IPS-15b (cell line): ENCODE measurements at regions not wholly inside any gene's neighbourhood (a gene's known extent, or its start where the extent isn't known, plus 50 kb on each side); places are given as distances from the start of the nearest gene placed in this dataset.

Source experiments
- H3K27me3 ChIP-seq: one replicate; pipeline ENCODE4 v1.6.1; 2013; ENCODE audit warnings: low read length; ENCODE audit not compliant: control insufficient read depth, insufficient read depth
- H3K36me3 ChIP-seq: one replicate; pipeline ENCODE4 v1.6.1; 2013; ENCODE audit warnings: low read length; ENCODE audit not compliant: control insufficient read depth, insufficient read depth
- H3K4me1 ChIP-seq: one replicate; pipeline ENCODE4 v1.6.1; 2013; ENCODE audit warnings: mild to moderate bottlenecking, low read length; ENCODE audit not compliant: control insufficient read depth, insufficient read depth
- H3K4me3 ChIP-seq: one replicate; pipeline ENCODE4 v1.5.1; 2013; ENCODE audit warnings: low read depth, low read length
- H3K9ac ChIP-seq: one replicate; pipeline ENCODE4 v1.6.1; 2013; ENCODE audit warnings: low read depth, mild to moderate bottlenecking, low read length
- H3K9me3 ChIP-seq: one replicate; pipeline ENCODE4 v1.6.1; 2013; ENCODE audit warnings: mild to moderate bottlenecking, low read length; ENCODE audit not compliant: control insufficient read depth, insufficient read depth

DNA sequence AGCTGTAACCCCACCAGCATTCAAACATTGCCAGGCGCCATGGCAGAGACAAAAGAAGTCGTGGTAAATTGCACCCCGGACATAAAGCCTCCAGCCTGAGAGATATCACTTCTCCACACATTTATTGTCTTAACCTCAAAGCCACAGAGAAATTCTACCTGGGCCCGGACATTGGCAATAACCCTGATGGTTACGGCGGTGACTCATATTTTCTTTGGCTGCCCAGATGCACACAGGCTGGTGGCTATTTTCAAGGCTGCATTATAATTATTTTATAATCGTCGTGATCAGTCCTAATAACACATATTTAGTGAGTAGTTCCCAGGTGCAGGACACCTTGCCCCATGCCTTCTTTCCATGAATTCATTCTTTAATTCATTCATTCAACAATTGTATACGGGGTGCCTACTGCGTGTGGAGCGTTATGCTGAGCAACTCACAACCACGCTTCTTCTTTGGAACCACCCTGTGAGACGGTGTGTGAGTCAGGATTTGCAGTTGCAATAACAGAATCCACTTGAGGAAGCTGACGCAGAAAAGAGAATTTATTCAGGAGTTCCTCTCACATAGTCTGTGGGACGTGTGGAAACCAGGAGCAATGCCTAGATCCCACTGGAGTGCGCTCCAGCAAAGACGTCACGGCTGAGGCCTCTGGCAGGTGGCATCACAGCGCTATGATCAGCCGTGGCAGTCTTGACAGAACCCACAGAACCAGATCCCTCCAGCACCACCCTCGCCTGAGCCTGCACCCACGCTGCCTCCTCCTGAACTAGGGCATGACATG lies 245.7 kb downstream of the FOXL1 start:
- Histone ChIP-seq H3K4me3 (no peak overlapping the region), H3K9me3 (no peaks in the 10 kb centered on the region), H3K9ac (no peak overlapping the region), H3K27me3 (no peaks in the 10 kb centered on the region), H3K4me1 (peaks cover 9% of the 10 kb centered on the region), H3K36me3 (no peaks in the 10 kb centered on the region)

DNA sequence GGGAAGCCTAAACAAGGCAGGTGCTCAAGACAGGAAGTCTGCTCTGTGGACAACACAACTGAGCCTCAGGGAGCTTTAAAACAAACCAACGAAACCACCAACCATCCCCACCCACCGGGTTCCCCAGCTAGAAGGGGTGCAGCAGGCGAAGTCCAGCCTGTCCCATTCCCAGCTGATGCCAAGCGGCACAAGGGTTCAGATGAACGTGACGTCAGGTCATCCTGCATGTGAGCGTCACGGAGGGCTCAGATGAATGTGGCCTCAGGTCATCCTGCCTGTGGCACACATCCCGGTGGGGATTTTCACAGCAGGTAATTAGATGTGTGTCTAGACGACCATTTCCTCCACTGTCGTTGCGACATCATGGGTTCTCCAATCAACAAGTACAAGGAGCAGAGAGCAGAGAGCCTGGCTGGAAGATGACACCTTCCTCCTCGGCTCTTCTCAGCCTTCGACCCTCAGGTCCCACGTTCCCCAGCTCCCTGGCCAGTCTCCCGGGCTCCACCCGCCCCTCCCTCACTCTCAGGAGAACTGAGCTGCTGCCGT lies 246.5 kb downstream of the FOXL1 start:
- Histone ChIP-seq H3K9ac (no peak overlapping the region), H3K4me1 (peaks cover 9% of the 10 kb centered on the region), H3K36me3 (no peaks in the 10 kb centered on the region), H3K27me3 (no peaks in the 10 kb centered on the region), H3K9me3 (no peaks in the 10 kb centered on the region), H3K4me3 (no peak overlapping the region)

DNA sequence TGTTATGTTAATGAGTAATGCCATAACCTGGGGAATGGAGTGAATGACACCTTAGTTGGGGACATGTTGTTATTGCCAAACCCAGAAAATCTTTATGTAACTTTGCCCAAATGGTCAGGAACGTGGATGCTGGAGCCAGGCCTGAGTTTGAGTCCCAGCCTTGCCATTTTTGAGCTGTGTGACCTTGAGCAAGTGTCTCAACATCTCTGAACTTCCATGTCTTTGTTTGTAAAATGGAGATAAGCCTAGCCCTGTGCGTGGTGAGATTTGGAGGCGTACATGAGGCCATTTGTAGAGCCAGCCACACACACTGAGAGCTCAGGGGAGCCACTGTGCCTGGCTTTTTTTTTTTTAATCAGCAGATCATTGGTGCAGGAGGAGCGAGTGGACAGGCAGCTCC lies 247.3 kb downstream of the FOXL1 start:
- Histone ChIP-seq H3K36me3 (no peaks in the 10 kb centered on the region), H3K9ac (no peak overlapping the region), H3K4me3 (no peak overlapping the region), H3K27me3 (no peaks in the 10 kb centered on the region), H3K9me3 (no peaks in the 10 kb centered on the region), H3K4me1 (peaks cover 9% of the 10 kb centered on the region)

DNA sequence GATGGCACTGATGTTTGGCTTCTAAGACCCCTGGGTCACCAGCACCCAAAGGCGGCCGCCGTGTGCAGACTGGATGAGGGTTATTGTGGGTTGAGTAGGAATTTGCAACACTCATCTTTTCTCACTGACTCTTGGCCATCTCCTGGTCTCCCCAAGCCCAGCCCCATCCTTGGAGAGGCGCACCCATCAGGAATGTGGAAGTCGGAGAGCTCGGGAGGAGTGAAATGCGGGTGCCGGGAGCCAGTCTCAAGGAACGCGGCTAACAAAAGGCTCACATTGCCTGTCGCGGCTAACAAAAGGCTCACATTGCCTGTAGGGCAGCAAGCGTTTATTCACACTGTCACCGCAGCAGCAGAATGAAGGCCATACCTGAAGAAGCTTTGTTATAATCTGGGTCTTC lies 248.6 kb downstream of the FOXL1 start:
- H3K27me3 ChIP-seq: no peaks in the 10 kb centered on the region
- H3K4me1 ChIP-seq: peaks cover 9% of the 10 kb centered on the region
- H3K4me3 ChIP-seq: no peak overlapping the region
- H3K9me3 ChIP-seq: no peaks in the 10 kb centered on the region
- no peak overlapping the region for H3K9ac ChIP-seq
- H3K36me3 ChIP-seq: no peaks in the 10 kb centered on the region

DNA sequence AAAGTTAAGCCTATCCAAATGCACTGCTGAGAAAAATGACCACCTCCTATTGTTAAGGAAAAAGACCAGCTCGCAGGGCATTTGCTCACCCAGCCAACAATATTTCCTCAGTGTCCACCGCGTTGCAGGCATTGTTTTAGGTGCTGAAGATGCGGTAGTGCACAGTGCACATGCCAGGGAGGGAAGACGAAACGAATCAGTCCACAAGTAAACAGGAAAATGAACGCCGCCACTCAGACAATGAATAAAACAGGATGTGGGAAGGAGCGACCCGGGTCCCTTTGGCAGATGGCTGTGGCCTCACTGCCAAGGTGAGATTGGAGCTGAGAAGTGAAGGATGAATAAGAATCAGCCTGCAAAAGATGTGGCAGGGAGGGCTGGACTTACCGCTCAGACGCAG lies 249.2 kb downstream of the FOXL1 start:
- no peak overlapping the region for H3K9ac ChIP-seq
- no peaks in the 10 kb centered on the region for H3K9me3 ChIP-seq
- H3K36me3 ChIP-seq: no peaks in the 10 kb centered on the region
- no peaks in the 10 kb centered on the region for H3K27me3 ChIP-seq
- H3K4me3 ChIP-seq: no peak overlapping the region
- H3K4me1 ChIP-seq: peaks cover 9% of the 10 kb centered on the region

DNA sequence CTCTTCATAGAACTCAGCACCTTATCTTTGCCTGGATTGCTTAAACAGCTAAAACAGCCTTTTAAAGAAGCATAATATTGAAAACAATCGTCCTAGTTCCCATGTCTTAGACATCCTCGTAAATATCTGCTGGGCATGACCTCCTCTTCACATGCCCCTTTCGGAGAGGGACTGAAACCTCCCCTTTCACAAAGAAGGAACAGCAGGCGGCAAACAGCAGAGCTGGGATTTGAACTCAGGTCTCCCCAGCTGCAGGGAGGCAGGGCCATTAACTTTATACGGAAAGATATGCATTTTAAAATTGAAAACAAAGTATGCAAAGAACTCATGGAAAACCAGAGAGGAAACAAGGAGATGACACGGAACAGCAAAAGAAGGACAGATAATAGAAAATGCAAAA lies 249.9 kb downstream of the FOXL1 start:
- Histone ChIP-seq H3K9ac (no peak overlapping the region), H3K4me1 (peaks cover 9% of the 10 kb centered on the region), H3K36me3 (no peaks in the 10 kb centered on the region), H3K9me3 (no peaks in the 10 kb centered on the region), H3K4me3 (no peak overlapping the region), H3K27me3 (no peaks in the 10 kb centered on the region)

DNA sequence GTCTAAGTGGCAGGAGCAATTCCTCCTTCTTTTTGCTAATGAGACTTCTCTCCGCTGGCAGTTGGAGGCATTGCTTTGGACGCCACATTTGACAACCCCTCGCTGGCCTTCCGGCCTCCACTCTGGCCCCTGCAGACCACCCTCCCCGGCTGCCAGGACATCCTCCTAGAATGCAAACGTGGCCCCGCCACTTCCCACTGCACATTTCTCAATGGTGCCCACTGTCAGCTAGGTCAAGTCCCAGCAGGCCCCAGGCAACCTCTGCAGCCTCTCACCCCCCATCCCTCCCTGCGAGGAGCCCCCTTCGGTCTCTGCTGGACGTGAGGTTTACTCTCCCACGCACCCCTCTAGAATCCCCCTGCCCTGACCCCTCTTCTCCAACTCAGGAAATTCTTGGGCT lies 250.3 kb downstream of the FOXL1 start:
- peaks cover 9% of the 10 kb centered on the region for H3K4me1 ChIP-seq
- H3K4me3 ChIP-seq: no peak overlapping the region
- no peak overlapping the region for H3K9ac ChIP-seq
- no peaks in the 10 kb centered on the region for H3K27me3 ChIP-seq
- H3K36me3 ChIP-seq: no peaks in the 10 kb centered on the region
- no peaks in the 10 kb centered on the region for H3K9me3 ChIP-seq

DNA sequence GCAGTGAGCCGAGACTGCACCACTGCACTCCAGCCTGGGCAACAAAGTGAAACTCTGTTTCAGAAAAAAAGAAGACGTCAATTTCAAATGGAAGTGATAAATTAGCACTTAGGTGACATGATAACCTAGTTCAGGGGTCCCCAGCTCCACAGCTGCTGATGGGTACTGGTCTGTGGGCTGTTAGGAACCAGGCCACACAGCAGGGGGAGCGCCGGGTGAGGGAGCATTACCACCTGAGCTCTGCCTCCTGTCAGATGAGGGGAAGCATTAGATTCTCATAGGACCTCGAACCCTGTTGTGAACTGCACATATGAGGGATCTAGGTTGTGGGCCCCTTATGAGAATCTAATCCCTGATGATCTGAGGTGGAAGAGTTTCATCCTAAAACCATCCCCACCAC lies 253.0 kb downstream of the FOXL1 start:
- Histone ChIP-seq H3K4me3 (no peak overlapping the region), H3K27me3 (no peaks in the 10 kb centered on the region), H3K36me3 (no peaks in the 10 kb centered on the region), H3K9me3 (no peaks in the 10 kb centered on the region), H3K4me1 (peaks cover 6% of the 10 kb centered on the region), H3K9ac (no peak overlapping the region)

DNA sequence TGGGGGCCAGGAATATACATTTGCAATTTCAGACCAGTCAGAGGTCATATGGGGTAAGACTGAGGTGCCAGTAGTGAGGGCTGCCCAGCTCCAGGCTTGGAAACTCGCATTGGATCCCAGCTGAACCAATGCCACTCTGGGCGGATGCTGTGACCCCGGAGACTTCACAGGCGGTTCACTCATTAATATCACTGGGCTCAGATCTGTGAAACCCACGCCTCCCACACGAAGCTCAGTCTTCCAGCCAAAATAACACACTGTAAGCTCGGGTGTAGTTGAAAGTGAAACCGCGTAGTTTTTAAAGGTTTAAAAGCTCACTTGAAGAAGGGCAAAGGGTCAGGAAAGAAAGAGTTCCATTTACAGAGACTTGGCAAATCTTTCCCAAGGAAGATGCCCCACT lies 254.8 kb downstream of the FOXL1 start:
- Histone ChIP-seq H3K4me3 (no peak overlapping the region), H3K4me1 (peaks cover 2% of the 10 kb centered on the region), H3K27me3 (no peaks in the 10 kb centered on the region), H3K9me3 (no peaks in the 10 kb centered on the region), H3K9ac (no peak overlapping the region), H3K36me3 (no peaks in the 10 kb centered on the region)

DNA sequence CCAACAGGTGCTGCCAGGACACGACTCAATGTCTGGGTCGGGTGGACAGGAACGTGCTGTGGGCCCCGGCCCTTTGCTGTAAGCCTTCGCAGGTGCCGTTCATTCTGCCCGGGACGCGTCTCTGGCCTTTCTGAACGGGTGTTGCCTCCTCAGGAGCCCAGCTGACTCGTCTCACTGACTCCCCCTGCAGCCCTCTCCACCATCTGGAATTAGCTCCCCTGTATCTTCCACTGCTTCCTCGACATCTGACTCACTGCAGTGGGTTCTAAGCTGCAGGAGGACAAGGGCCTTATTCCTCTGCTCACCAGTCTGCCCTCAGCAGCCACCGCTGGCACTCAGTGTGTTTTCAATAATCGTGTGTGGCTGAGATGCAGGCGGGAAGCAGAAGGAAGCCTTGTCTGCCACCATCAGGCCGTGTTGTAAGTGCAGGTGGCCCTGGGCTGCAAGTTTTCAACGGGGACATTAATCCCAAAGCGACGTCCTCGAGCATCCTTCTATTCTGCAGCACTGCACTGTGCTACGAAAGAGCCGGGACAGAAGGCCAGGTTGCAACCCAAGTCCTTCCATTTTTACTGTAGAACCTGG lies 256.2 kb downstream of the FOXL1 start:
- H3K9me3 ChIP-seq: no peaks in the 10 kb centered on the region
- H3K4me3 ChIP-seq: no peak overlapping the region
- no peaks in the 10 kb centered on the region for H3K27me3 ChIP-seq
- H3K4me1 ChIP-seq: peaks cover 2% of the 10 kb centered on the region
- H3K36me3 ChIP-seq: no peaks in the 10 kb centered on the region
- no peak overlapping the region for H3K9ac ChIP-seq

DNA sequence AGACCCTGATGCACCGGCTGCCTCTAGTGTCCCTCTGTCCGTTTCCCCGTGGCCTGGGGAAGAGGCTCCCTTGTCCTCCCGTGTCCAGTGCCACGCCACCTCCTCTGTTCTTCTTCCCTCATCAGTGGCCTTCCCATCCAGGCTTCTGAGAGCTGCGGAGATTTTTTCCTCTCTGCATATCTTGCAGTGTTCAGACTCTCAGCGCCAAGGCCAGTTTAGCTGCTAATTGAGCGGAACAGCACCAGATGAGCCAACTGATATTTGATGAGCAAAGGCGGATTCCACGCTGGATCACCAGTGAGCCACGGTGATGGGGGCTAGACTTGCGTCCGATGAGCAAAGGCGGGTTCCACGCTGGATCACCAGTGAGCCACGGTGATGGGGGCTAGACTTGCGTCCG lies 257.6 kb downstream of the FOXL1 start:
- Histone ChIP-seq H3K27me3 (no peaks in the 10 kb centered on the region), H3K4me3 (no peak overlapping the region), H3K9me3 (no peaks in the 10 kb centered on the region), H3K36me3 (no peaks in the 10 kb centered on the region), H3K9ac (no peak overlapping the region), H3K4me1 (peaks cover 2% of the 10 kb centered on the region)

DNA sequence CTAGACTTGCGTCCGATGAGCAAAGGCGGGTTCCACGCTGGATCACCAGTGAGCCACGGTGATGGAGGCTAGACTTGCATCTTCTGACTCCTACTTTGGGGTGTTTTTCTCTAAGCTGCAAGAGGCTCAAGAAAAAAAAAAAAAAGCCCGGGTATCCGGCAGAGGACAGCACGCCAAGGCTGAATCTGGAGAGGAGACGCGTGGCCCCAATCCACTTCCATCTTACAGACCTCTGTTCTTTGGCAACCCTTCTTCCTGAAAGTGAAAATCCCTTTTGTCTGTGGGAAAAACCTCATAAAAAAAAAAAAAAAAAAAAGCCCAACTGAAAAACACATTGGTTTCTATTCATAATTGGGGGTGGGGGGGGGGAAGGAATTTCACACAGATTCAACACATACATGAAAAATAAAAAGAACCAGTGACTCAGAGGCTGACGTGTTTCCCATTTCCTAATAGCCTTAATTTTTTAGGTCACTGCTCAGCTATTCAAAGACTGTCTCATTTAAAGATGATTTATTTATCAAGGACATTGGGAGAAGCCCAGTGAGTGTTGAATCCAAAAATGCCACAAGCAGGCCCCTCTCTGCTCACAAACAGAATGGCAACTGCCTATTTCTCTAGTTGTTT lies 258.3 kb downstream of the FOXL1 start:
- Histone ChIP-seq H3K4me3 (no peak overlapping the region), H3K27me3 (no peaks in the 10 kb centered on the region), H3K9ac (no peak overlapping the region), H3K4me1 (peaks cover 2% of the 10 kb centered on the region), H3K36me3 (no peaks in the 10 kb centered on the region), H3K9me3 (no peaks in the 10 kb centered on the region)
